ENCODE measurements at regions not wholly inside any gene's neighbourhood (a gene's known extent, or its start where the extent isn't known, plus 50 kb on each side); places are given as distances from the start of the nearest gene placed in this dataset.

- TF ChIP-seq, protein P1, sequence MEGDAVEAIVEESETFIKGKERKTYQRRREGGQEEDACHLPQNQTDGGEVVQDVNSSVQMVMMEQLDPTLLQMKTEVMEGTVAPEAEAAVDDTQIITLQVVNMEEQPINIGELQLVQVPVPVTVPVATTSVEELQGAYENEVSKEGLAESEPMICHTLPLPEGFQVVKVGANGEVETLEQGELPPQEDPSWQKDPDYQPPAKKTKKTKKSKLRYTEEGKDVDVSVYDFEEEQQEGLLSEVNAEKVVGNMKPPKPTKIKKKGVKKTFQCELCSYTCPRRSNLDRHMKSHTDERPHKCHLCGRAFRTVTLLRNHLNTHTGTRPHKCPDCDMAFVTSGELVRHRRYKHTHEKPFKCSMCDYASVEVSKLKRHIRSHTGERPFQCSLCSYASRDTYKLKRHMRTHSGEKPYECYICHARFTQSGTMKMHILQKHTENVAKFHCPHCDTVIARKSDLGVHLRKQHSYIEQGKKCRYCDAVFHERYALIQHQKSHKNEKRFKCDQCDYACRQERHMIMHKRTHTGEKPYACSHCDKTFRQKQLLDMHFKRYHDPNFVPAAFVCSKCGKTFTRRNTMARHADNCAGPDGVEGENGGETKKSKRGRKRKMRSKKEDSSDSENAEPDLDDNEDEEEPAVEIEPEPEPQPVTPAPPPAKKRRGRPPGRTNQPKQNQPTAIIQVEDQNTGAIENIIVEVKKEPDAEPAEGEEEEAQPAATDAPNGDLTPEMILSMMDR (IDR thresholded peaks at IDR 0.05) = no peak
- TF ChIP-seq POLR2A (IDR thresholded peaks at IDR 0.05) = no peak
Measured at GRCh38 chr9:129359916-129360536, 182.0 kb upstream of the IER5L start.
